PC-9 (cell line): ENCODE measurements at regions not wholly inside any gene's neighbourhood (a gene's known extent, or its start where the extent isn't known, plus 50 kb on each side); places are given as distances from the start of the nearest gene placed in this dataset.

Experiments used
- EZH2 ChIP-seq: fragments of 200-600 bp; sonication (generic); IDR thresholded peaks from 2 replicates; pipeline ENCODE4 v1.8.0; 2017; ENCODE audit warnings: antibody characterized with exemption, low read depth
- TF ChIP-seq, protein P1 (sequence below): fragments of 200-600 bp; sonication (generic); conservative IDR thresholded peaks from 2 replicates; pipeline ENCODE4 v1.6.1; 2017; ENCODE audit warnings: mixed run types, antibody characterized with exemption, mild to moderate bottlenecking, moderate library complexity

DNA sequence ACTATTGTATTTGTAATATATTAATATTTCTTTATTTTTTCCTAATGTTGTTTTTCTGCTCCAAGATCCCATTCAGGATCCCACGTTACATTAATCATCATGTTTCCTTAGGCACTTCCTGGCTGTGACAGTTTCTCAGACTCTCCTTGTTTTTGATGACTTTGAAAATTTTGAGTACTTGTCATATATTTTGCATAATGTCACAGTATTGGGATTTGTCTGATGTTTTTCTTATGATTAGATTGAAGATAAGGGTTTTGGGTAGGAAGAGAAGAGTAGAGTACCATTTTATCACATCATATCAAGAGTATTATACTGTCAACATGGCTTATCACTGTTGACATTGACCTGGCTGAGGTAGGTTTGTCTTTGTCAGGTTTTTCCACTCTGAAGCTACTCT, 146.3 kb upstream of the TPK1 start:
- TF ChIP-seq, protein P1, sequence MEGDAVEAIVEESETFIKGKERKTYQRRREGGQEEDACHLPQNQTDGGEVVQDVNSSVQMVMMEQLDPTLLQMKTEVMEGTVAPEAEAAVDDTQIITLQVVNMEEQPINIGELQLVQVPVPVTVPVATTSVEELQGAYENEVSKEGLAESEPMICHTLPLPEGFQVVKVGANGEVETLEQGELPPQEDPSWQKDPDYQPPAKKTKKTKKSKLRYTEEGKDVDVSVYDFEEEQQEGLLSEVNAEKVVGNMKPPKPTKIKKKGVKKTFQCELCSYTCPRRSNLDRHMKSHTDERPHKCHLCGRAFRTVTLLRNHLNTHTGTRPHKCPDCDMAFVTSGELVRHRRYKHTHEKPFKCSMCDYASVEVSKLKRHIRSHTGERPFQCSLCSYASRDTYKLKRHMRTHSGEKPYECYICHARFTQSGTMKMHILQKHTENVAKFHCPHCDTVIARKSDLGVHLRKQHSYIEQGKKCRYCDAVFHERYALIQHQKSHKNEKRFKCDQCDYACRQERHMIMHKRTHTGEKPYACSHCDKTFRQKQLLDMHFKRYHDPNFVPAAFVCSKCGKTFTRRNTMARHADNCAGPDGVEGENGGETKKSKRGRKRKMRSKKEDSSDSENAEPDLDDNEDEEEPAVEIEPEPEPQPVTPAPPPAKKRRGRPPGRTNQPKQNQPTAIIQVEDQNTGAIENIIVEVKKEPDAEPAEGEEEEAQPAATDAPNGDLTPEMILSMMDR, result no peak
- no peak for TF ChIP-seq EZH2
